Naive thymus-derived CD8-positive, alpha-beta T cell (primary cell): ENCODE measurements at regions not wholly inside any gene's neighbourhood (a gene's known extent, or its start where the extent isn't known, plus 50 kb on each side); places are given as distances from the start of the nearest gene placed in this dataset.
A peak's percentile ranks its signal among the peaks of the same experiment; 100 is the strongest.

ENCODE experiments used
- ATAC-seq, 2 donors: fragments of 150-1000 bp; cut with Tn5 transposase in 1 of 2; sonication (Bioruptor Pico), chemical (Tn5 transposase) in 1 of 2; 1 replicate in 1 of 2; 2 replicates in 1 of 2; pipeline ENCODE4 v1.10.0; 2021; ENCODE audit warnings: mild to moderate bottlenecking in 2 of 2, moderate library complexity in 2 of 2
- POLR2A ChIA-PET: fragments of 350-600 bp; sonication (Branson Sonifier 250); formaldehyde crosslinking; loops from one replicate; lab custom pipeline; 2021; ENCODE audit warnings: antibody characterized with exemption; lab: Charles Lee
- DNase-seq, 10 donors: peaks; one replicate each; pipeline versions ENCODE4 v3.0.0 to v3.0.0-alpha.2; 2020 to 2022
- H3K27ac Mint-ChIP-seq, 10 donors: one replicate each; pipeline ENCODE4 v1.8.0; 2020 to 2022; ENCODE audit warnings: mild to moderate bottlenecking in 10 of 10, mixed read lengths in 10 of 10, moderate library complexity in 4 of 10, inconsistent platforms in 1 of 10
- H3K27me3 Mint-ChIP-seq, 5 donors: one replicate each; pipeline ENCODE4 v1.8.0; 2021 to 2022; ENCODE audit warnings: mixed read lengths in 5 of 5
- H3K36me3 Mint-ChIP-seq, 3 donors: one replicate each; pipeline ENCODE4 v1.8.0; 2020 to 2022; ENCODE audit warnings: mixed read lengths in 3 of 3, mild to moderate bottlenecking in 2 of 3, inconsistent platforms in 1 of 3
- H3K4me1 Mint-ChIP-seq, 4 donors: one replicate each; pipeline ENCODE4 v1.8.0; 2021 to 2022; ENCODE audit warnings: mixed read lengths in 4 of 4
- H3K4me3 Mint-ChIP-seq, 10 donors: one replicate each; pipeline ENCODE4 v1.8.0; 2020 to 2022; ENCODE audit warnings: mild to moderate bottlenecking in 10 of 10, mixed read lengths in 10 of 10, moderate library complexity in 6 of 10, inconsistent platforms in 1 of 10
- H3K9me3 Mint-ChIP-seq, 9 donors: one replicate each; pipeline ENCODE4 v1.8.0; 2020 to 2022; ENCODE audit warnings: mixed read lengths in 9 of 9, mild to moderate bottlenecking in 3 of 9, inconsistent platforms in 1 of 9, moderate library complexity in 1 of 9

DNA sequence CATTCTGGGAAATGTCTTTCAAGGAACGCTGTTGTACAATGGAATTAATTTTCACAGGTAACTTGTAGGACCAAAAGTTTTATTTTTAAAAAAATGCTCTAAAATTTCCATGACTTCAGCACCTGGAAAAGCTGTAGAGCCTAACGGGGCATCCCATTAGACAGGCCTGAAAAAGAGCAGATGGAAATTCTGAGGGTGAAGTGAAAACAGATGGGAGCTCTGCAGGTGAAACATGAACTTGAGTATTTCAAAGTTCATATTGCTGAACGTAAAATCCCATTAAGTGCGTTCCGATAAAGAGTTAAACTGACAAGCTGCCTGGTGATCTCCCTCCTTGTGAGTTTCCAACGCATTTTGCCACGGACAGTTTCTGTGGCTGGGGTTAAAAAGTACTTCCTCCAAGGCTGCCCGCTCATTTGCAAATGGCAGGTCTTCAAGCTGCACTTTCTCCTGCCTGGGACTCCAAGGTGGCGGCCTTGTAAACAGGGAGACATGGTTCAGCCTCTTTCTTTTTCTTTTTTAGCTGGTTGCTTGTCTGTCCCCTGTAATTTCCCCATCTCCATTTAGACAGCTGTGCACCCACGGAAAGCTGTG, 450.4 kb downstream of the FGF9 start:
- Mint-ChIP-seq H3K4me1 (peaks cover 5 to 22% (median 11%) of the 10 kb centered on the region in 4 donors), H3K9me3 (peaks cover 0 to 4% (median 0%) of the 10 kb centered on the region in 9 donors), H3K36me3 (no peaks in the 10 kb centered on the region), H3K4me3 (no peak overlapping the region), H3K27me3 (no peaks in the 10 kb centered on the region), H3K27ac (peak overlapping the region in 2 of 10 donors; percentile 3 to 32)
- ATAC-seq (no peak), DNase-seq (no peak)
- POLR2A ChIA-PET: interaction anchor here (1.0 kb wide), 1 partner anchor 59 kb away, joined by 3 read pairs; no protein-coding TSS in a partner anchor

DNA sequence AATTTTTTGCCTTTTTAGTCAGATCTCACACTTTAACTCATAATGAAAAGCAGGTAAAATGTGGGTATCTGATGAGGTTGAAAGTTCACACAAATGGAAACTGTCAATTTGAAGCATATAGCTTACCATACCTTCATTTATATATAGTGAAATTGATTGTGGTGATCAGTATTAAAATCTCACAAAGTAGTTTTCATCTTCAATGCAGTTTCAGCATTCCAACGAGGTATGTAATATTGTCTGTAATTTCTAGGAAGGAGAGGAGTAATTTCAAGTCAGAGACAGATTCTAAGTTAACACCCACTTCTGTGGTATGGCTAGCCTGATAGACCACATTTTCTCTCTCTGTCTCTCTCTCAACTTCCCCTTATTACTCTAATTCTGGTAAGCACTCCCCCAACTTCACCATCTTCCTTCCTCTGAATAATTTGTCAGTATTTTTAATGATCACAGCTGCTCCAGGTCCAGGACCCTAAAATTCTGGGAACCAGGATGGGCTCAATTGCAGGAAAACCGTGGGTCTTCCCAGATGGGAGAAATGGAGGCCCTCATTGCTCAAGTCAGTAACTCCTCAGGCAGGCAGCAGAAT, 455.7 kb downstream of the FGF9 start:
- peak in 1 of 2 donors; percentile 56 for ATAC-seq
- H3K27me3 Mint-ChIP-seq: peaks cover 0 to 4% (median 0%) of the 10 kb centered on the region in 5 donors
- no peak overlapping the region for H3K4me3 Mint-ChIP-seq
- no peak for DNase-seq
- POLR2A ChIA-PET: no interaction called here
- H3K27ac Mint-ChIP-seq: peak overlapping the region in 3 of 10 donors; percentile 32 to 69 (median 43)
- peaks cover 14 to 26% (median 20%) of the 10 kb centered on the region in 4 donors for H3K4me1 Mint-ChIP-seq
- H3K36me3 Mint-ChIP-seq: peaks cover 0 to 13% (median 6%) of the 10 kb centered on the region in 3 donors
- H3K9me3 Mint-ChIP-seq: peaks cover 0 to 13% (median 6%) of the 10 kb centered on the region in 9 donors

DNA sequence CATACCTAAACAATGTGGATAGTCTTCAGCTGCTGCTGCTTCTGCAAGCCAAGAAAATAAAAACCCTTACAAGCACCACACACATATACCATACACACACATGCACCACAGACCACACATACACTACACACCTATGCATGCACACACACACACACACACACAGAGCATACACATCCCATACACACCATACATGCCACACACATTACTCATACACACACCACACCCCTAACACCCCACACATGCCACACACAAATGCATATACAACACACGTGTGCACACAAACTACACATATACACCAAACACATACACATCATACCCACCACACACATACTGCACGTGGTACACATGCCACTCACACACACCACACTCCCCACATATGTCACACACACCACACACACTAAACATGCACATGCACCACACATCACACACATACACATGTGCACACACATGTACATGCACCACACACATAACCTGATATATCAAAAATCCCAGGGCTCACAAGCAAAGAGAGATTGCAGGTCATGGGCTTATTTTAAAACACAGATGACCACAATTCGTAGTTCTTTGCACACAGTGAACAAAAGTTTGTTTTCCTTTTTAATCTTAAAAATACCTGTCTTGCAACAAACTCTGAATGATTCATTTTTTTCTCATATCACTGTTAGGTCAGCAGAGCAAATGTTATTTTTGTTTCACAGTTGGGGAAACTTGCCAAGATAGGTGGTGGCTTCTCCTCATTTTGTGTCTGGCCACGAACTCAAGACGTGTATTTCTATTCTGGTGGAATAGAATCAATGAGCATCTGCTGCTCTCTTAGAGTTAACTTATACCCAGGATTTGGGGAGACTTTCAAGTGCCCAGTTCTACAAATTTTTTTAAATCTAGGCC, 456.6 kb downstream of the FGF9 start:
- POLR2A ChIA-PET: no interaction called here
- DNase-seq (no peak), ATAC-seq (no peak)
- Mint-ChIP-seq H3K9me3 (peaks cover 0 to 13% (median 8%) of the 10 kb centered on the region in 9 donors), H3K27ac (peak overlapping the region in 1 of 10 donors; percentile 11), H3K36me3 (peaks cover 0 to 13% (median 6%) of the 10 kb centered on the region in 3 donors), H3K4me3 (peak overlapping the region in 1 of 10 donors; percentile 42), H3K27me3 (peaks cover 0 to 4% (median 0%) of the 10 kb centered on the region in 5 donors), H3K4me1 (peaks cover 12 to 26% (median 20%) of the 10 kb centered on the region in 4 donors)

DNA sequence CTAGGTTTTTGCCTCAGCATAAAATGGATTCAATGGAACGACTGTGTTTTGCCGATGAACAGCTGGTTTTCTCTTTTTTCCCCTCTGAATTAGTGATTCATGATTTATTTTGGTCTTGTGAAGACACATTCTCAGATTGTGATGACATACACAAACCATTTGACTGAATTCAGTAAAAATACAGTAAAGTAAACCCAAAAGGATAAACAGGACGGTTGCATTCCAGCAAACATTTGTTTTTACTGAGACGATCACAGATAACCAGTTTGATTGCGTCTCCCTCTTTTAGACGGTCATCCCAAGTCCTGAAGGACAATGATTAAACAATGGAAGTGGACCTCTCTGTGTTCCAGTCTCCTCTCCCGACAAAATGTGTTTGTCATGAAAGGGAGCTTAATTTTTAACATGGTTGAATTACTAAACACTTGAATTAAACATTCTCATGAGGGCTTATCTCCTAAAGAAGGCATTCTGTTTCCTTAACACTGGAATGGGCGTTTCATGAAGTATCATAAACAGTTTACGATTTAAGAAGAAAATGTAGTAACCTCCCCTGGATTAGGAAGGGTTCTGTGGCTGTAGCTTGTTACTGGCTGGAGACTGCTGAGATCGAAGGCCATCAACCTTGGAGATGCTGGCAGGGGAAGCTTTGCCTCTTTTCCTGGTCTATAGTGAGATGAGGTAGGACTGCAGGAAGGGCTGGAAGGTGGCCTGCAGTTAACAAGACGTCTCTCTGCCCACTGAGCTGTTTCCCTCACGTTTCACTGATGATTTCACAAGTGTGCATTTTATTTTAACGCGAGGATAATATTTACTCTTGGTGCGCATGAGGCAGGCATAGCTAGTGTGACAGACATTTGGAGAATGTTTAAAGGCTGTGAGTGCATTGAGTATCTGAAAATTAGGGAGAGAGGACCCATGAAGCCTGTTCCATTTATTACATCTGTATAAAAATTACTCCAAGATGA, 457.9 kb downstream of the FGF9 start:
- H3K27me3 Mint-ChIP-seq: peaks cover 0 to 4% (median 0%) of the 10 kb centered on the region in 5 donors
- no peak overlapping the region for H3K4me3 Mint-ChIP-seq
- H3K27ac Mint-ChIP-seq: peak overlapping the region in 1 of 10 donors; percentile 11
- H3K4me1 Mint-ChIP-seq: peaks cover 12 to 26% (median 20%) of the 10 kb centered on the region in 4 donors
- peaks cover 0 to 13% (median 6%) of the 10 kb centered on the region in 3 donors for H3K36me3 Mint-ChIP-seq
- H3K9me3 Mint-ChIP-seq: peaks cover 0 to 13% (median 8%) of the 10 kb centered on the region in 9 donors
- POLR2A ChIA-PET: no interaction called here
- DNase-seq: no peak
- ATAC-seq: no peak

DNA sequence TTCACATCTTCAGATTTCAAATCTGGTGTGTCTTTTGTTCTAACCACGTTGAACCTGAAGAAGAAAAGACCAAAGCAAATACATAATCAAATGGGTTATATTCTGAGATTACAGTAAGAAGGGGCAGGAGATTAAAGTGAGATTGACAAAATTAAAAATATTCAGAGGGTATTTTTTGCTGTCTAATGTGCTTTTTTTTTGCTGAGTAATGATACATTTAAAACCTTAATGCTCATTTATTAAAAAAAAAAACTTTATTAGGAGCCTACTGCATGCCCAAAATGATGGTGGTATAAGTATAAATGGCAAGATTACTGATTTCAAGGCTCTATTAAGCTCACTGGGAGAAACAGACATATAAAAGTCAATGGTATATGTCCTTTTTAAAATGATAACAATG, 459.4 kb downstream of the FGF9 start:
- Mint-ChIP-seq H3K9me3 (peaks cover 0 to 13% (median 8%) of the 10 kb centered on the region in 9 donors), H3K36me3 (peaks cover 0 to 13% (median 6%) of the 10 kb centered on the region in 3 donors), H3K27ac (no peak overlapping the region), H3K4me3 (no peak overlapping the region), H3K4me1 (peaks cover 12 to 24% (median 20%) of the 10 kb centered on the region in 4 donors), H3K27me3 (peaks cover 0 to 4% (median 0%) of the 10 kb centered on the region in 5 donors)
- POLR2A ChIA-PET: interaction anchor here (0.7 kb wide), 1 partner anchor 25 kb away, joined by 3 read pairs; no protein-coding TSS in a partner anchor
- no peak for ATAC-seq
- DNase-seq: no peak

DNA sequence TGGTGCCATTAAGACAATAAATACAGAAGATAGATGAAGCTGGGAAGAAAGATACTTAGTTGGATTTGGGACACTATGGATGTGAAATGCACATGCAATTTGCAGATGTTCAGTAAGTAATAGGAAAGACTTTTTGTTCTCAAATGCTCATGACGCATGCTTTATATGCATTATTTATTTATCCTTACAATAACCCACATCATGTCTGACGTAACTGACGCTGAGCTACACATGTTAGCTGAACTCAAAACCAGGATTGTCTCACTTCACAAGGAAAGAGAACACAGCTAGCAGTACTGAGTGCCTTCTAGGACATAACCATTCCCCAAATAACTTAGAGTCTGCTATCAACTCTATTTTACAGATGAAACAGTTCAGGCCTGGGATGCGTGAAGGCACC, 463.4 kb downstream of the FGF9 start:
- H3K9me3 Mint-ChIP-seq: peaks cover 0 to 7% (median 3%) of the 10 kb centered on the region in 9 donors
- peaks cover 0 to 6% (median 0%) of the 10 kb centered on the region in 3 donors for H3K36me3 Mint-ChIP-seq
- POLR2A ChIA-PET: no interaction called here
- no peak overlapping the region for H3K4me3 Mint-ChIP-seq
- no peak overlapping the region for H3K27ac Mint-ChIP-seq
- ATAC-seq (no peak), DNase-seq (no peak)
- peaks cover 2 to 9% (median 6%) of the 10 kb centered on the region in 4 donors for H3K4me1 Mint-ChIP-seq
- H3K27me3 Mint-ChIP-seq: no peaks in the 10 kb centered on the region

DNA sequence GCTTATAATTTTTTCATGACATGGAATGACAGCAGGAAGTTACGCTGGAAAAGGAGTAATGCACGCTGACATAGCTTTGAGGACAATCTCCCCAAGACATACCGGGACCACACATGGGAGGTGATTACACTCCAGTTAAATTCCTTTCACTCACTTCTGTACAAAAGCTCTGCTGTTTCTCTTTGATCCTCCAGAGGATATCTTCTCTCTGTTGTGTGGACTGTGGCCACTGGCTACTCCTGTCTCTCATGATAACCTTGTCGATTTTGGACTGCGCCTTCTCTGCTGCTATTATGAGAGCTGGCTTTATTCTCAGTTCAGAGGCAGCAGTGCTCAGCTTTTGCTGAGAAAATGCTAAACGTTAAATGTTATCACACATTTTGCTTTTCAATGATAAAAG, 464.6 kb downstream of the FGF9 start:
- POLR2A ChIA-PET: no interaction called here
- Mint-ChIP-seq H3K36me3 (no peaks in the 10 kb centered on the region), H3K4me3 (no peak overlapping the region), H3K9me3 (peaks cover 0 to 5% (median 0%) of the 10 kb centered on the region in 9 donors), H3K27ac (no peak overlapping the region), H3K27me3 (no peaks in the 10 kb centered on the region), H3K4me1 (peaks cover 0 to 10% (median 6%) of the 10 kb centered on the region in 4 donors)
- ATAC-seq: no peak
- DNase-seq: no peak

DNA sequence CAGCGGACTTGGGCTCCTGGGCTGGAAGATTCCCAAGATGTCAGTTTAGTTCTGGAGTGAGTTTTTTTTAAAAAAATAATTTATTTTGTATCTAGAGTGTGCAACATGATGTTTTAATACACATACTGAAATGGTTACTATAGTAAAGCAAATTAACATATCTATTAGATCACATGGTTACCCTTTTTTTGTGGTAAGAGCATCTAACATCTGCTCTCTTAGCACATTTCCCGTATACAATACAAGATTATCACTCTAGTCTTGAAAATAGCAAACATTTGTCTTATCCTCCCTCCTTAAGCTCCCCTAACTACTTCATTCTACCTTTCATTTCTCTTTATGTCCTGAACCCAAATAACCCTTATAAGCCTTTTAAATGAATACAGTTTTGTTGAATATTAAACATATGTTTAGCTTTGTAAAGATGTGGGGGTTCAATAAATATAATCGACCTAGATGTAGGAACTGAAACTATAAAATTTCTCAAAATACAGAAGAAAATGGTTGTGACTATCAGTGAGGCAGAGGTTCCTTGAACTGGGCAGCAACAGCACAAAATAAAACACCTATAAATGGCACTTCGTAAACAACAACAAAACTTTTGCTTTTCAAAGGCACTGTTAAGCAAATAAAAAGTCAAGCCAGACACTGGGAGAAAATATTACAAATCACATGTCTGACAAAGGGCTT, 466.6 kb downstream of the FGF9 start:
- DNase-seq: no peak
- no peak overlapping the region for H3K4me3 Mint-ChIP-seq
- no peaks in the 10 kb centered on the region for H3K27me3 Mint-ChIP-seq
- peaks cover 0 to 2% (median 0%) of the 10 kb centered on the region in 9 donors for H3K9me3 Mint-ChIP-seq
- POLR2A ChIA-PET: no interaction called here
- H3K36me3 Mint-ChIP-seq: no peaks in the 10 kb centered on the region
- H3K27ac Mint-ChIP-seq: no peak overlapping the region
- H3K4me1 Mint-ChIP-seq: peaks cover 2 to 25% (median 8%) of the 10 kb centered on the region in 4 donors
- ATAC-seq: no peak

DNA sequence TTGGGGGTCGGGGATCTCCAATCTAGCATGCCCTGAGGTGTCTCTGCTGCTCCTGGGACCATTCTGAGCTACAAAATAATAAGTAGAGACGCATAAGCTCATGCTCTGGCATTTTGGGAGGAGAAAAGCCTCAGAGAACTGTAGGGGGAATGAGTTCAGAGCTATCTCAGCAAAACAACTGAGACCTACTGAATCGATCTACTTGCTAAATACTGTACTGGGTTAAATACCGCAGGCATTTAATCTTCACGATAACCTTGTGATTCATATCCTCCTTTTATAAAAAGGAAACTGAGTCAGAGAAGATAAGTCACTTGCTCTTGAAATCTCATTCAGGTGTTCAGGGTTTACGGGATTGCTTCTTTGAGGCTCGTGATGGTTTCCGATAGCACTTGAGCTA, 468.1 kb downstream of the FGF9 start:
- POLR2A ChIA-PET: no interaction called here
- no peak overlapping the region for H3K4me3 Mint-ChIP-seq
- no peaks in the 10 kb centered on the region for H3K36me3 Mint-ChIP-seq
- DNase-seq (no peak), ATAC-seq (no peak)
- H3K9me3 Mint-ChIP-seq: peaks cover 0 to 2% (median 0%) of the 10 kb centered on the region in 9 donors
- H3K4me1 Mint-ChIP-seq: peaks cover 2 to 26% (median 8%) of the 10 kb centered on the region in 4 donors
- H3K27me3 Mint-ChIP-seq: no peaks in the 10 kb centered on the region
- H3K27ac Mint-ChIP-seq: peak overlapping the region in 1 of 10 donors; percentile 40

DNA sequence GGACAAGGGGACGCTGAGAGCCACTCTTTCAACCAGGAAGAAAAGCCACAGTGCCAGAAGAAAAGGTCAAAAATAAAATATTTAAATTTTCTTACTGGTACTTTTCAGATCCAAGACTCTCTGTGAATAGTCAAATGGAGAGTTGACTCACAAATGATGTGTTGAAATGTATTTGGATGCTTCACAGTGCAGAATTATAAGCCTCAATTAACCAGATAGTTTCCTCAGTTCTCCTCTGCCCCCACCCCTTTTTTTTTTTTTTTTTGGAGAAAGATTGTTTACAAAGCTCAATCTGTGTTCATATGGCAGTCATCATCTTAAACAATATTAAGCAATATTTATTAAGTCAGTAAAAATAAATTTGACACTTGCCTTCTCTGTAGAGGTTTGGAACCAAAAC, 470.8 kb downstream of the FGF9 start:
- Mint-ChIP-seq H3K27ac (peak overlapping the region in 1 of 10 donors; percentile 15), H3K36me3 (no peaks in the 10 kb centered on the region), H3K4me3 (no peak overlapping the region), H3K9me3 (peaks cover 0 to 4% (median 0%) of the 10 kb centered on the region in 9 donors), H3K4me1 (peaks cover under 1 to 21% (median 6%) of the 10 kb centered on the region in 4 donors), H3K27me3 (no peaks in the 10 kb centered on the region)
- DNase-seq (no peak), ATAC-seq (no peak)
- POLR2A ChIA-PET: interaction anchor here (1.0 kb wide), 1 partner anchor 21 kb away, joined by 4 read pairs; no protein-coding TSS in a partner anchor

DNA sequence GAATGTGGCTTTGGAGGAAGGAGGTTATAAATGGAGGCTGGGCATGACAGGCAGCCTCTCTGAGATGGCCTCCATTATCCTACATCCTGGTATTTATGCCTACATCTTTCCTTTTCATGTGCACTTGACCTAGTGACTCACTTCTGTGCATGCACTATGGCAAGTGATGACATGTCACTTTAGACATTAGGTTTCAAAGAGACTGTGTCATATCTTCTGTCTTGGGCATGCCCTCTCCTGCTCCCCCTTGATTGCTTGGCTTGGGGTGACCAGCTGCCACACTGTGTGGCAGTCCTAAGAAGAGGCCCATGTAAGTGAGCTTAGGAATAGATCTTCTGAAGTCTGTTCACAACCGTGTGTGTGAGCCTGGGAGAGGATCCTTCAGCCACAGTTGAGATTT, 472.8 kb downstream of the FGF9 start:
- POLR2A ChIA-PET: no interaction called here
- ATAC-seq (no peak), DNase-seq (no peak)
- Mint-ChIP-seq H3K4me1 (peaks cover 0 to 18% (median 3%) of the 10 kb centered on the region in 4 donors), H3K36me3 (no peaks in the 10 kb centered on the region), H3K4me3 (no peak overlapping the region), H3K9me3 (peaks cover 0 to 8% (median 6%) of the 10 kb centered on the region in 9 donors), H3K27ac (no peak overlapping the region), H3K27me3 (peaks cover 0 to 2% (median 0%) of the 10 kb centered on the region in 5 donors)
